ENCODE measurements at regions not wholly inside any gene's neighbourhood (a gene's known extent, or its start where the extent isn't known, plus 50 kb on each side); places are given as distances from the start of the nearest gene placed in this dataset.
"Not testable (repeated sequence)": the region's sequence is repeated elsewhere in the genome, so short reads cannot be mapped to it uniquely, and the experiment has no call there.

- not testable (repeated sequence) for H3K27ac Mint-ChIP-seq; H3K9me3 Mint-ChIP-seq; H3K4me1 Mint-ChIP-seq (ENCODE audit: low read depth); H3K36me3 Mint-ChIP-seq (ENCODE audit: insufficient read depth in 2 of 2)
- peak overlapping the region; percentile 51 to 73 for H3K4me3 Mint-ChIP-seq
- H3K27me3 Mint-ChIP-seq (ENCODE audit: low read depth): peaks cover 44% of the 10 kb centered on the region
- DNase-seq (peak; percentile 17 to 23), ATAC-seq (replicated peaks in 1 of 2) (peak; percentile 70 to 76)
Observed at GRCh38 chr17:62137734-62138624, 72.9 kb upstream of the MED13 start.

GRCh38 chr17:62137013-62137733 is 72.1 kb upstream of the MED13 start:
- ATAC-seq (replicated peaks in 1 of 2); H3K9me3 Mint-ChIP-seq; H3K27ac Mint-ChIP-seq; H3K36me3 Mint-ChIP-seq (ENCODE audit: insufficient read depth in 2 of 2); H3K4me1 Mint-ChIP-seq (ENCODE audit: low read depth); DNase-seq: not testable (repeated sequence)
- Mint-ChIP-seq H3K27me3 (ENCODE audit: low read depth) (peaks cover 44% of the 10 kb centered on the region), H3K4me3 (peak overlapping the region; percentile 51 to 60)

GRCh38 chr17:62135742-62136141 is 70.7 kb upstream of the MED13 start:
- Mint-ChIP-seq H3K9me3 (no peaks in the 10 kb centered on the region), H3K27ac (no peak overlapping the region), H3K4me1 (ENCODE audit: low read depth) (no peaks in the 10 kb centered on the region), H3K27me3 (ENCODE audit: low read depth) (peaks cover 42% of the 10 kb centered on the region), H3K4me3 (no peak overlapping the region), H3K36me3 (ENCODE audit: insufficient read depth in 2 of 2) (no peaks in the 10 kb centered on the region)
- DNase-seq (no peak), ATAC-seq (replicated peaks in 1 of 2) (no peak)

- H3K36me3 Mint-ChIP-seq (ENCODE audit: insufficient read depth in 2 of 2); ATAC-seq (replicated peaks in 1 of 2); H3K4me1 Mint-ChIP-seq (ENCODE audit: low read depth); H3K4me3 Mint-ChIP-seq; H3K9me3 Mint-ChIP-seq; H3K27ac Mint-ChIP-seq; DNase-seq: not testable (repeated sequence)
- peaks cover 37% of the 10 kb centered on the region for H3K27me3 Mint-ChIP-seq (ENCODE audit: low read depth)
Observed at GRCh38 chr17:62135096-62135495, 70.0 kb upstream of the MED13 start.

GRCh38 chr17:62134397-62134796 is 69.3 kb upstream of the MED13 start:
- DNase-seq: no peak
- ATAC-seq (replicated peaks in 1 of 2): no peak
- H3K4me3 Mint-ChIP-seq: no peak overlapping the region
- H3K27ac Mint-ChIP-seq: no peak overlapping the region
- no peaks in the 10 kb centered on the region for H3K4me1 Mint-ChIP-seq (ENCODE audit: low read depth)
- no peaks in the 10 kb centered on the region for H3K9me3 Mint-ChIP-seq
- no peaks in the 10 kb centered on the region for H3K36me3 Mint-ChIP-seq (ENCODE audit: insufficient read depth in 2 of 2)
- peaks cover 35% of the 10 kb centered on the region for H3K27me3 Mint-ChIP-seq (ENCODE audit: low read depth)

GRCh38 chr17:62131271-62131670 is 66.2 kb upstream of the MED13 start:
- not testable (repeated sequence) for H3K9me3 Mint-ChIP-seq; H3K4me1 Mint-ChIP-seq (ENCODE audit: low read depth); H3K27ac Mint-ChIP-seq; H3K36me3 Mint-ChIP-seq (ENCODE audit: insufficient read depth in 2 of 2); ATAC-seq (replicated peaks in 1 of 2); H3K4me3 Mint-ChIP-seq; DNase-seq
- H3K27me3 Mint-ChIP-seq (ENCODE audit: low read depth): peaks cover 22% of the 10 kb centered on the region

GRCh38 chr17:62130739-62131138 is 65.7 kb upstream of the MED13 start:
- Mint-ChIP-seq H3K27ac (no peak overlapping the region), H3K36me3 (ENCODE audit: insufficient read depth in 2 of 2) (no peaks in the 10 kb centered on the region), H3K27me3 (ENCODE audit: low read depth) (peaks cover 20% of the 10 kb centered on the region), H3K9me3 (no peaks in the 10 kb centered on the region), H3K4me1 (ENCODE audit: low read depth) (no peaks in the 10 kb centered on the region), H3K4me3 (no peak overlapping the region)
- ATAC-seq (replicated peaks in 1 of 2) (no peak), DNase-seq (no peak)

- H3K27me3 Mint-ChIP-seq (ENCODE audit: low read depth): peaks cover 20% of the 10 kb centered on the region
- no peak overlapping the region for H3K4me3 Mint-ChIP-seq
- H3K36me3 Mint-ChIP-seq (ENCODE audit: insufficient read depth in 2 of 2): no peaks in the 10 kb centered on the region
- H3K9me3 Mint-ChIP-seq: peaks cover 0 to 2% of the 10 kb centered on the region in 2 donors
- DNase-seq (no peak), ATAC-seq (replicated peaks in 1 of 2) (no peak)
- H3K4me1 Mint-ChIP-seq (ENCODE audit: low read depth): peaks cover 2% of the 10 kb centered on the region
- no peak overlapping the region for H3K27ac Mint-ChIP-seq
Observed at GRCh38 chr17:62126292-62126691, 61.2 kb upstream of the MED13 start.

- H3K4me1 Mint-ChIP-seq (ENCODE audit: low read depth): peaks cover 10% of the 10 kb centered on the region
- no peak overlapping the region for H3K27ac Mint-ChIP-seq
- ATAC-seq (replicated peaks in 1 of 2): no peak
- DNase-seq: no peak
- no peak overlapping the region for H3K4me3 Mint-ChIP-seq
- H3K9me3 Mint-ChIP-seq: peaks cover 0 to 2% of the 10 kb centered on the region in 2 donors
- no peaks in the 10 kb centered on the region for H3K36me3 Mint-ChIP-seq (ENCODE audit: insufficient read depth in 2 of 2)
- H3K27me3 Mint-ChIP-seq (ENCODE audit: low read depth): peaks cover 23% of the 10 kb centered on the region
Observed at GRCh38 chr17:62125307-62125706, 60.2 kb upstream of the MED13 start.

GRCh38 chr17:62121025-62121730 is 56.1 kb upstream of the MED13 start:
- Mint-ChIP-seq H3K4me1 (ENCODE audit: low read depth) (peaks cover 10% of the 10 kb centered on the region), H3K4me3 (peak overlapping the region; percentile 7 to 40), H3K27me3 (ENCODE audit: low read depth) (peaks cover 14% of the 10 kb centered on the region), H3K36me3 (ENCODE audit: insufficient read depth in 2 of 2) (no peaks in the 10 kb centered on the region), H3K27ac (no peak overlapping the region), H3K9me3 (peaks cover 0 to 2% of the 10 kb centered on the region in 2 donors)
- DNase-seq (no peak), ATAC-seq (replicated peaks in 1 of 2) (no peak)

GRCh38 chr17:62119373-62119772 is 54.3 kb upstream of the MED13 start:
- Mint-ChIP-seq H3K36me3 (ENCODE audit: insufficient read depth in 2 of 2) (no peaks in the 10 kb centered on the region), H3K27ac (peak overlapping the region; percentile 43)
- no peak for DNase-seq

More at GRCh38 chr17:62119373-62119772, 54.3 kb upstream of the MED13 start:
- H3K9me3 Mint-ChIP-seq: peaks cover 0 to 2% of the 10 kb centered on the region in 2 donors
- H3K4me1 Mint-ChIP-seq (ENCODE audit: low read depth): peaks cover 10% of the 10 kb centered on the region
- no peak overlapping the region for H3K4me3 Mint-ChIP-seq
- peaks cover 12% of the 10 kb centered on the region for H3K27me3 Mint-ChIP-seq (ENCODE audit: low read depth)
- peak; percentile 52 to 76 for ATAC-seq (replicated peaks in 1 of 2)

Measured in activated T-cell treated with anti-CD3 and anti-CD28 coated beads, Interleukin-2, amount 50 U/mL, for 72 hours (primary cell).